CD4-positive, CD25-positive, alpha-beta regulatory T cell (primary cell): ENCODE measurements at regions not wholly inside any gene's neighbourhood (a gene's known extent, or its start where the extent isn't known, plus 50 kb on each side); places are given as distances from the start of the nearest gene placed in this dataset.
A peak's percentile ranks its signal among the peaks of the same experiment; 100 is the strongest.

Experiments
- ATAC-seq, 2 donors: fragments of 150-1000 bp; cut with Tn5 transposase; one replicate each; pipeline ENCODE4 v1.10.0; 2021; ENCODE audit warnings: low read depth in 2 of 2, moderate number of reproducible peaks in 2 of 2, moderate library complexity in 1 of 2
- DNase-seq, 3 donors: peaks; one replicate each; pipeline versions ENCODE4 v3.0.0 to v3.0.0-alpha.2; 2012 to 2022; ENCODE audit warnings: mixed read lengths in 1 of 3
- H3K27ac ChIP-seq: one replicate; pipeline ENCODE4 v1.7.0; 2013; ENCODE audit warnings: mild to moderate bottlenecking, low read length; ENCODE audit not compliant: insufficient read depth, poor library complexity, severe bottlenecking
- H3K27me3 ChIP-seq: one replicate; pipeline ENCODE4 v1.7.0; 2013; ENCODE audit warnings: low read length; ENCODE audit not compliant: control insufficient read depth, insufficient read depth
- H3K36me3 ChIP-seq: one replicate; pipeline ENCODE4 v1.7.0; 2013; ENCODE audit warnings: mild to moderate bottlenecking, low read length, moderate library complexity; ENCODE audit not compliant: control insufficient read depth, insufficient read depth
- H3K4me1 ChIP-seq: 2 replicates; pipeline ENCODE4 v1.7.0; 2013; ENCODE audit warnings: mild to moderate bottlenecking, low read length; ENCODE audit not compliant: insufficient read depth, control insufficient read depth, poor library complexity, severe bottlenecking
- H3K4me3 ChIP-seq: one replicate; pipeline ENCODE4 v1.7.0; 2013; ENCODE audit warnings: low read depth, mild to moderate bottlenecking, low read length, moderate library complexity
- H3K9me3 ChIP-seq, 2 experiments: 1 replicate in 1 of 2; 2 replicates in 1 of 2; pipeline ENCODE4 v1.7.0; 2013; ENCODE audit warnings: low read length in 2 of 2, mild to moderate bottlenecking in 1 of 2, moderate library complexity in 1 of 2; ENCODE audit not compliant: control insufficient read depth in 2 of 2
- H3K27ac Mint-ChIP-seq, 3 donors: one replicate each; pipeline ENCODE4 v1.8.0; 2020 to 2022; ENCODE audit warnings: mild to moderate bottlenecking in 3 of 3, mixed read lengths in 3 of 3, moderate library complexity in 2 of 3
- H3K27me3 Mint-ChIP-seq: one replicate; pipeline ENCODE4 v1.8.0; 2022; ENCODE audit warnings: mild to moderate bottlenecking, mixed read lengths
- H3K36me3 Mint-ChIP-seq: one replicate; pipeline ENCODE4 v1.8.0; 2020; ENCODE audit warnings: mixed read lengths
- H3K4me1 Mint-ChIP-seq, 4 donors: one replicate each; pipeline ENCODE4 v1.8.0; 2020 to 2022; ENCODE audit warnings: mixed read lengths in 4 of 4, mild to moderate bottlenecking in 1 of 4
- H3K4me3 Mint-ChIP-seq, 4 donors: one replicate each; pipeline ENCODE4 v1.8.0; 2020 to 2022; ENCODE audit warnings: mild to moderate bottlenecking in 4 of 4, mixed read lengths in 4 of 4, moderate library complexity in 3 of 4
- H3K9me3 Mint-ChIP-seq, 7 donors: one replicate each; pipeline ENCODE4 v1.8.0; 2020 to 2022; ENCODE audit warnings: mixed read lengths in 7 of 7, mild to moderate bottlenecking in 3 of 7, moderate library complexity in 2 of 7

- Mint-ChIP-seq H3K36me3 (no peaks in the 10 kb centered on the region), H3K4me1 (no peaks in the 10 kb centered on the region), H3K27ac (no peak overlapping the region), H3K9me3 (peaks cover 0 to 3% (median 0%) of the 10 kb centered on the region in 7 donors), H3K4me3 (no peak overlapping the region), H3K27me3 (peaks cover 4% of the 10 kb centered on the region)
- no peak for ATAC-seq
- Histone ChIP-seq H3K36me3 (no peaks in the 10 kb centered on the region), H3K27ac (no peak overlapping the region), H3K4me3 (no peak overlapping the region), H3K27me3 (no peaks in the 10 kb centered on the region), H3K4me1 (no peaks in the 10 kb centered on the region), H3K9me3 (peaks cover 1 to 2% of the 10 kb centered on the region in 2 experiments)
- no peak for DNase-seq
These were observed 63.2 kb upstream of the ATP8B1 start for GRCh38 chr18:57866355-57866754.

- Mint-ChIP-seq H3K4me3 (no peak overlapping the region), H3K27me3 (peaks cover 4% of the 10 kb centered on the region), H3K9me3 (peaks cover 0 to 2% (median 0%) of the 10 kb centered on the region in 7 donors), H3K27ac (no peak overlapping the region), H3K4me1 (no peaks in the 10 kb centered on the region), H3K36me3 (no peaks in the 10 kb centered on the region)
- Histone ChIP-seq H3K9me3 (no peaks in the 10 kb centered on the region), H3K4me3 (no peak overlapping the region), H3K27ac (no peak overlapping the region), H3K27me3 (no peaks in the 10 kb centered on the region), H3K36me3 (no peaks in the 10 kb centered on the region), H3K4me1 (no peaks in the 10 kb centered on the region)
- DNase-seq (no peak), ATAC-seq (no peak)
These were observed 61.6 kb upstream of the ATP8B1 start for GRCh38 chr18:57864615-57865121.

GRCh38 chr18:57863706-57864105 lies 60.6 kb upstream of the ATP8B1 start:
- no peak for DNase-seq
- no peak for ATAC-seq
- Mint-ChIP-seq H3K4me3 (no peak overlapping the region), H3K27me3 (peaks cover 4% of the 10 kb centered on the region), H3K9me3 (peaks cover 0 to 2% (median 0%) of the 10 kb centered on the region in 7 donors), H3K4me1 (no peaks in the 10 kb centered on the region), H3K27ac (no peak overlapping the region), H3K36me3 (no peaks in the 10 kb centered on the region)
- Histone ChIP-seq H3K9me3 (no peaks in the 10 kb centered on the region), H3K4me3 (no peak overlapping the region), H3K4me1 (no peaks in the 10 kb centered on the region), H3K36me3 (no peaks in the 10 kb centered on the region), H3K27me3 (no peaks in the 10 kb centered on the region), H3K27ac (no peak overlapping the region)

- H3K36me3 ChIP-seq: no peaks in the 10 kb centered on the region
- no peaks in the 10 kb centered on the region for H3K27me3 ChIP-seq
- Mint-ChIP-seq H3K4me3 (no peak overlapping the region), H3K27me3 (no peaks in the 10 kb centered on the region), H3K36me3 (no peaks in the 10 kb centered on the region), H3K4me1 (no peaks in the 10 kb centered on the region), H3K9me3 (no peaks in the 10 kb centered on the region), H3K27ac (no peak overlapping the region)
- peak in 1 of 3 donors; percentile 8 for DNase-seq
- ATAC-seq: no peak
- H3K4me3 ChIP-seq: no peak overlapping the region
- no peaks in the 10 kb centered on the region for H3K4me1 ChIP-seq
- H3K27ac ChIP-seq: no peak overlapping the region
- no peaks in the 10 kb centered on the region for H3K9me3 ChIP-seq
These were observed 56.2 kb upstream of the ATP8B1 start for GRCh38 chr18:57859314-57859713.

GRCh38 chr18:57856557-57857280 lies 53.6 kb upstream of the ATP8B1 start:
- DNase-seq: no peak
- no peak for ATAC-seq
- H3K9me3 Mint-ChIP-seq: no peaks in the 10 kb centered on the region

GRCh38 chr18:57856128-57856527 lies 53.0 kb upstream of the ATP8B1 start:
- Histone ChIP-seq H3K4me1 (no peaks in the 10 kb centered on the region), H3K27me3 (no peaks in the 10 kb centered on the region), H3K4me3 (no peak overlapping the region), H3K36me3 (no peaks in the 10 kb centered on the region), H3K27ac (no peak overlapping the region), H3K9me3 (no peaks in the 10 kb centered on the region)
- Mint-ChIP-seq H3K36me3 (no peaks in the 10 kb centered on the region), H3K27ac (no peak overlapping the region), H3K9me3 (no peaks in the 10 kb centered on the region), H3K4me3 (no peak overlapping the region), H3K27me3 (no peaks in the 10 kb centered on the region), H3K4me1 (no peaks in the 10 kb centered on the region)
- ATAC-seq (no peak), DNase-seq (no peak)

More at GRCh38 chr18:57856557-57857280, 53.6 kb upstream of the ATP8B1 start:
- H3K27ac ChIP-seq: no peak overlapping the region
- H3K27me3 ChIP-seq: no peaks in the 10 kb centered on the region
- no peaks in the 10 kb centered on the region for H3K4me1 ChIP-seq
- no peaks in the 10 kb centered on the region for H3K4me1 Mint-ChIP-seq
- H3K27ac Mint-ChIP-seq: no peak overlapping the region
- no peaks in the 10 kb centered on the region for H3K36me3 Mint-ChIP-seq
- no peak overlapping the region for H3K4me3 Mint-ChIP-seq
- H3K9me3 ChIP-seq: no peaks in the 10 kb centered on the region
- H3K27me3 Mint-ChIP-seq: no peaks in the 10 kb centered on the region
- H3K36me3 ChIP-seq: no peaks in the 10 kb centered on the region
- H3K4me3 ChIP-seq: no peak overlapping the region

- H3K9me3 Mint-ChIP-seq: no peaks in the 10 kb centered on the region
These were observed 52.4 kb upstream of the ATP8B1 start for GRCh38 chr18:57855551-57855950.

GRCh38 chr18:57854726-57855125 lies 51.6 kb upstream of the ATP8B1 start:
- Histone ChIP-seq H3K27me3 (no peaks in the 10 kb centered on the region), H3K4me1 (no peaks in the 10 kb centered on the region), H3K27ac (no peak overlapping the region), H3K36me3 (no peaks in the 10 kb centered on the region), H3K9me3 (no peaks in the 10 kb centered on the region), H3K4me3 (no peak overlapping the region)
- no peak for DNase-seq
- H3K4me1 Mint-ChIP-seq: no peaks in the 10 kb centered on the region
- H3K9me3 Mint-ChIP-seq: no peaks in the 10 kb centered on the region
- H3K27ac Mint-ChIP-seq: no peak overlapping the region
- peaks cover 3% of the 10 kb centered on the region for H3K27me3 Mint-ChIP-seq
- no peak overlapping the region for H3K4me3 Mint-ChIP-seq
- H3K36me3 Mint-ChIP-seq: no peaks in the 10 kb centered on the region
- no peak for ATAC-seq

More at GRCh38 chr18:57855551-57855950, 52.4 kb upstream of the ATP8B1 start:
- no peaks in the 10 kb centered on the region for H3K4me1 ChIP-seq
- ATAC-seq (no peak), DNase-seq (no peak)
- no peaks in the 10 kb centered on the region for H3K9me3 ChIP-seq
- Mint-ChIP-seq H3K27me3 (no peaks in the 10 kb centered on the region), H3K4me1 (no peaks in the 10 kb centered on the region), H3K4me3 (no peak overlapping the region), H3K36me3 (no peaks in the 10 kb centered on the region), H3K27ac (no peak overlapping the region)
- H3K27ac ChIP-seq: no peak overlapping the region
- no peaks in the 10 kb centered on the region for H3K36me3 ChIP-seq
- H3K4me3 ChIP-seq: no peak overlapping the region
- H3K27me3 ChIP-seq: no peaks in the 10 kb centered on the region
